OCI-LY7 (cell line): ENCODE measurements at regions not wholly inside any gene's neighbourhood (a gene's known extent, or its start where the extent isn't known, plus 50 kb on each side); places are given as distances from the start of the nearest gene placed in this dataset.

Experiments used
- CTCF ChIP-seq: fragments of 200-600 bp; sonication (generic); conservative IDR thresholded peaks from 2 replicates; pipeline ENCODE4 v1.5.1; 2014; ENCODE audit warnings: mild to moderate bottlenecking, antibody characterized with exemption, low read length, moderate library complexity, mixed read lengths
- EZH2phosphoT487 ChIP-seq: fragments of 200-600 bp; sonication (generic); IDR thresholded peaks from 2 replicates; pipeline ENCODE4 v1.6.1; 2018; ENCODE audit warnings: low read depth, borderline replicate concordance, mild to moderate bottlenecking, mixed run types, antibody characterized with exemption, low read length, moderate library complexity, mixed read lengths

- TF ChIP-seq CTCF (no peak), EZH2phosphoT487 (no peak)
Observed at GRCh38 chr5:144084971-144085370, 85.5 kb downstream of the YIPF5 start.
